Medulla oblongata (tissue), 1 donor: ENCODE measurements at regions not wholly inside any gene's neighbourhood (a gene's known extent, or its start where the extent isn't known, plus 50 kb on each side); places are given as distances from the start of the nearest gene placed in this dataset.

Source experiments
- DNase-seq: peaks from one replicate; pipeline ENCODE4 v3.0.0-alpha.2; 2015; ENCODE audit errors: extremely low spot score

DNA sequence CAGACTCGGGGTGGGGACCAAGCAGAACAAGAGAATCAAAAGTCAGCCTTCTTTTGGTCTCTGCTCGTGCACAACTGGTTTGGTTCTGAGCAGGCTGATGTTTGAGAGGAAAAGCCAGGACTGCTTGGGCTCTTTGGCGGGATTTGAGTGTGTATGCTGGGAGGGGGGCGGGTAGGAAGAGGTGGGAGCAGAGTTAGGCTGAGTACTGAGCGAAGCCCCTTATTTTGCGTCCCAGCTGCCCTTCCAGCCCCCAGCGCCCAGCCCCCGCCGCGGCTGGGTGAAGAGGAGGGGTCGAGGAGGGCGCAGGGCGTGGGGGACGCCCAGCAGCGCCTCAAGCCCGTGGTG lies 153.5 kb upstream of the GOLIM4 start:
- DNase-seq = peak; percentile 7

DNA sequence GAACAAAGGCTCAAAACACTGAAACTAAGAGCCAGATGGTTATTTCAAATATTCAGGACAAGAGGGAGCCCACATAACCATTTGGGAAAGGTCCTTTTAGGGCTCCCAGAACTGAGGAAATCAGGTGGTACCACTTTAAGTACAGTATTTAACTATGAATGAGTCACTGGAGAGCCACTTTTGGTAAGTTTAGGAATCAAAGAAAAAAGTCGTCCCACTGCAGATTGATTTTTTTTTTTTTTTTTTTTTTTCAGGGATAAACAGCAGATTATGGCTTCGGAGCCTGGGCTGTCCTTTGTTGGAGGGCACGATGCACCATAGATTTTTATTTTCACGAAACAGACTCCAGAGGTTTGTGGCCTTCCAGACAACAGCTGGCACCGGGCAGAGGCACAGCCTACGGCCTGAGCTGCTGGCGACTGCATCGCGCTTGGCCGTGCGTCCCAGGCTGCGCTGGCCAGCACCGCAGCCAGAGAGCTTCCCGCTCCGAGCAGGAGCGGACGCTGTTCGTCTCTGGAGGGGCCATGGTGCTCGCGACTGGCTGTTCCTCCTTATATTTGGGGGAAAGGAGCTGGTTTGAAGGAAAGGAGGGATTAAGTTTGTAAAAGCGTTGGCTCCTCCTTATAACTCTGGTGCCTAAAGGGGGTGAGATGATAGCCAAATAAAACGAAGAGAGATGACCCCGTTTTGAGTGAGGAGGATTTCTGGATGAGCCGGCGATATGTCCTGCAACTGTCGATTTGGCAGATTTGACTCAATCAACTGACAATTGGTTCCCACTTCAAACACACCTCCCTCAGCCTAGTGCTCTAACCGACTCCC lies 152.9 kb upstream of the GOLIM4 start:
- DNase-seq = no peak

DNA sequence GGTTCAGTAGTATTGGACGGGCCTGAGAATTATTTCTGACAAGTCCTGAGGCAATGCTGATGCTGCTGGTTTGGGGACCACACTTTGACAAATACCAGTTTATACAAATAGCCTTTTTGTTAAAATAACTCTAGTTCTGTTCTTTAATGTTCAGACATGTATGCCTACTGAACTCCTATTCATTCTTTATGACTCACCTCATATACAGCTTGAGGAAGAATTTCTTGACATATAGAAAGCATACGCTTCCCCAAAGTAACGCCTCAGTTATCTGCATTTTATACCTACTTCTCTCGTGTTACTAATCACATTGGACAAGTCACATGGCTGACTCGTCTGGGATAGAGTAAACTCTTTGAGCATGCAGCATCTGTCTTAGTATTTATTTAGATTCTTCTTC lies 145.4 kb upstream of the GOLIM4 start:
- no peak for DNase-seq

DNA sequence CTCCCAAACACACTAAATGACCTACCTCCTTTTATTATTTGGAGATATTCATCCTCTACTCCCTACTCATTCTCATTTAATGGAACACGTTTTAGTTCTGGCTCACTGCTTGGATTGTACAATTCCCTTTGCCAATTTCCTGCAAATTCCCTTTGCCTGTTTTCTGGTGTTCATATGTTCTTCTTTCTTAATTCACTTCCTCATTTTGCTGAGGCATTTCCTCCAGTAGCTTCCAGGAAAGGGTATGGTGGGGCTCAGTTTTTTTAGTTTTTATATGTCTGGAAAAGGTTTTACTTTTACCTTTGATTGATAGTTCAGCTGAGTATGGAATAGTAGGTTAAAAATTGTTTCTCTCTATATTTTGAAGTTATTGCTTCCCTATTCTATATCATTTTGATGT lies 143.6 kb upstream of the GOLIM4 start:
- DNase-seq = no peak

DNA sequence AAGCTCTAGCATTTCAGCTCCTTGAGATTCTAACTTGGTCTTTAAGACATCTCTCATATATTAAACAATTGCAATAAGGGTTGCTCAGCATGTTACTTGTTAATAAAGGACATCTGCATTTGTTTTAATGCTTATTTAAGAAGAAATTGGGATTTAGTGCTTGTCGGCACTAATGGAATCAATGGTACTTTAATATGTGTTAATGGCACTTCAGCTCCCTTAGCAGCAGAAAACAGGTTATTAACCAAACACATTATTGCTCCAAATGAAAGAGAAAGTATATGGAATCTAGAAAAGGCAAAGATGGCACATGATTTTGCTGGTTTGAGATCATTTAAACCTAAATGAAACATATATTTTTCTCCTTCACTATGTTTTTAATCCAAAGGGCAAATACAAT lies 137.3 kb upstream of the GOLIM4 start:
- DNase-seq = no peak

DNA sequence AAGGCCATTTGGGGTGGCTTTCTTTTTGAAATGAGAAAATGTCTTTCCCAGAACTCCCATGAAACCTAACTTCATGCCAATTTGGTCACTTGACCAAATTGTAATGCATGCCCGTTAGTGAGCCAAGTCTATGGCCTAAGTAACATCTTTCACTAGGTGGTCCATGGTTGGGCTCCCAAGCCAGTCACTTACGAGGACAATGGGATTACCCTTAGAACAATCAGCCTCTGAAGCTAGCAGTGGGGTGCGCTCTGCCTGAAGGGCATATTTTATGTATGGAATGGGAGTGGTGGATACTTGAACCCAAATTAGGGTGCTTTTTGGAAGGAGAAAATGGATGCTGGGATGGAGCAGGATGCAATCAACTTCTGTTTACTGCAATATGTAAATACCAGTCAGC lies 127.4 kb upstream of the GOLIM4 start:
- DNase-seq = no peak

DNA sequence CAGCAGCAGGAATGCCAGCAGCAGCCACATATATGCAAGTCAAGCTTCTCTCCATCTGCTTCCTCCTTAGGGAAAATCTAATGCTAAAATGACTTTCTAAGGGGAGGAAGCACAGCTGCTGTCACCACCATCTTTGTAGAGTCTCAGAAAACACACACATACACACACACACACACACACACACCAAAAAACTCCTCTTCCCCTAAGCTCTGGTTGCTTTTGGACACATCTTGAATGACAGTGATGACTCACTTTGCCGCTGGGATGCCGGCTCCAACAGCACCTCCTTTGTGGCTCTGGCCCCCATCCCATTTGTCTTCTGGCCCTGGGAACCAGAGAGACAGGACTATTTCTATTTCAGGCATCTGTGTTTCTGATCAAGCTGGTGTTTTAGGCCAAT lies 124.8 kb upstream of the GOLIM4 start:
- DNase-seq = no peak

DNA sequence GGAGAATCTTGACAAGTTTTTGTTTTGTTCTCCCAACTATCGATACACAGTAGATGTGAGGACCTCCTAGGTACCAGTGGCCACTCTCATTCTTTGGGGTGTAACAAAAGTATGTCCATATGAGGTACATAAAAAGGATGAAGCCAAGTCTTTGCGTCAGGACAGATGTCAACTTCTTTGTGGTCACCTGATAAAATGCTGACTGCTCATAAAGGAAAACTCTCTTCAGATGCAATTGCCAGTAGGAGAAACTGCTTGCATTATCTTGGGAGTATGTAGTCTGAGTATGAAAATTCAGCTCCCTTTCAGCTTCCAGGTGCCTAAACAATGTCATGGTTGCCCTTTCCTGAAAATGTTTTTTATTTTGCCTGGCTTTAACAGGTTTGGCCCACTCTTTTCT lies 123.8 kb upstream of the GOLIM4 start:
- DNase-seq = no peak

DNA sequence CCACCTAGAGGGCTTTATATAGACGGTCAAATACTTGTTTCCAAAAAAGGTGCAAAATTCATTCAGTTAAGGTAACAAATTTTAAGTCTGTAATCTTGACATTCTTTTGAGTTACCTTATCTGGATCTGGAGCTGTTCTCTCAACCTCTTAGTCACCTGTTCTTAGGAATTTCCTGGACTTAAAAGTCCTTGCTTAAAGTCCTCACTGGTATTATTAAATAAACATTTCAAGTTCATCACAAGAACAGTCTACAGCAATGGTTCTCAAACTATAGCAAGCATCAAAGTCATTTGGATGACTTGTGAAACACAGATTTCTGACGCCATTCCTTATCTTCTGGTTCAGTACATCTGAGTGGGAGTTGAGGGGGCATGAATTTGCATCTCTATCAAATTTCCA lies 122.9 kb upstream of the GOLIM4 start:
- no peak for DNase-seq

DNA sequence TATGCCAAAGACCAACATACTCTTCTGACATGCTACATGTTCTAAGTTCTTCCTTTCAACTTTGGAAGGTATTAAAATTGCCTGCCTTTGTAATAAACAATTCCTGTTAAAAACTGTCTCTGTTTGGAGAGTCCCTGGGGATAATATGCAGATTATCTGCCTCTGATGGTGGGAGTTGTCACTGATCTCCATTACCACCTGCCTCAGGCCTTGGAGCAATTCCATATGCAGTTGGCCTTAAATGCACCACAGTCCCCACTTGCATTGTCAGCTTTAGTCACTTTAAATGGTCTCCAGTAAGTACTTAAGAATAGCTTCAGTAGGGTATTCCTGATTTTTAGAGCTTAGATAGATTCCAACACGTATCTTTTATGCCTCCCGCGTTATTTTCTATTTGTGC lies 121.1 kb upstream of the GOLIM4 start:
- no peak for DNase-seq

DNA sequence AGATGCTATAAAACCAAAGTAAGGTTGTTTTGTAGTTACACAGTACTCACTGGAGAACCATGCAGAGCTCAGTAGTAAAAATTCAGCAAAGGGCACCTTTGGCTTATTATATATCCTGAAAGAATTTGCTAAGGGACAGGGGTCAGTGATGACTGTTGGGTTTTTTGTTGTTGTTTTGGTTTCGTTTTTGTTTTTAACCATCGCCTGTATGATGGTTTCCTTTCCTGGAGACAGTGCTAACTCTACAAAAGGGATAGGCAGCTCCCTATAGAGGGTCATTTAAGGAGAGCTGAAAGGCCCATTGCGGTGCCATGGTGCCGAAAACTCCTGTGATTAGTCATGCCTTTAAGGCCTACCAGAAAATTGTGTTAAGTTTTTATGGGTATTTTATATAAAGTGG lies 118.2 kb upstream of the GOLIM4 start:
- DNase-seq = no peak

DNA sequence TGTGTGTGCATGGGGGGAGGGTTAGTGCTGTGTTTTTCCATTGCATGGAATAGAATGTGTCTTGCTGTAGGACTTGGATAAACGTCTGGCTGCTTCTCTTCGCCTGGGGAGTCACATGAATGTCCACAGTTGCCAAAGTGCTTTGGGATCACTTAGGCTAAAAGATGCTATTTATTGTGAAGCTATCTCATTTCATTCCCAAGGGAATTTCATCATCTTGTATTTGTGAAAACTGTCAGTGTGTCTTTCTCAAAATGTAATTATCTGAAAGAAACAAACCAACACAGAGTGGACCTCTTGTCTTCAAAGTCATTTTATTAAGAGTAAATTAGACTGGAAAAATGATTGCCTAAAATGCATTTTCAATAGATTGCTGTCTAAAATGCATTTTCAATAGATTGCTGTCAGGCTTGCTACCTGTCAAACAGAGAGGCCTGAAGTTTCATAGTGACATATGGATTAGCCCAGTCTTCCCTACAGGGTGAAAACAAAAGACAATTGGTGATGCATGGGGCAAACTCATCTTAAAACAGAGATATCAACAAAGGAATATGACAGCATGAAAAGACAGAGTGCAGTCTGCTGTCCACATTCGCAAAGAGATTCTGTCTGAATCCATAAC lies 117.1 kb upstream of the GOLIM4 start:
- DNase-seq = no peak

DNA sequence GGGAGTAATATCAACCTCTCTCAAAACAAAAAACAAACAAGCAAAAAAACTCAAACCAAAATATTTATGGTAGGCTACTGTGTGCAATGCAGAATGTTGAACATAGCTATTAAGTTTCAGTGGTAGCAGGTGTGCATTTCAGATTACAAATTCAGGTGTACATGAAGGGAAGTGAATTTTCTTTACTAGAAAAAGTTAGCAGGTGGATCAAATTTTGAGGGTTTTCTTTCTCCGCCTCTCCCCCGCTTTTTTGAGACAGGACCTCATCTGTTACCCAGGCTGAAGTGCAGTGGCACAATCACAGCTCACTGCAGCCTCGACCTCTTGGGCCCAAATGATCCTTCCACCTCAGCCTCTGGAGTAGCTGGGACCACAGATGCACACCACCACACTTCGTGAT lies 109.7 kb upstream of the GOLIM4 start:
- DNase-seq = no peak

DNA sequence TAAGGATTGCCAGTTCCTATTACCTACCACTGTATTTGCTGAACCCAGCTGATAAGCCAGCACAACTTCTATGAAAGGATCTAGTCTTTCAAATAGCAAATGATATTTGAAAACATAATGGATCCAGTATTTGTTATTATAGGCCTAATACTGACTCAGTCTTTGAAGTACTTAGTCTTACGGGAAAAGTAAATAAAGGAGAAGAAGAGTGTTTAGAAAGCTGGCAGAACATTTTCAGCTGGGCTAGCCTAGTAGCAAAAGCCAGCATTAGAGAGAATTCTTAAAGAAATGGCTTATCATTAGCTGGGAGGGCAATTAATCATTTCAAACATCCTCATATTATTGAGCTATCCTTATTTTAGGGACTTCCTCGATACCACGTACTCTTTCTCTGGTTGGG lies 101.4 kb upstream of the GOLIM4 start:
- DNase-seq = no peak

DNA sequence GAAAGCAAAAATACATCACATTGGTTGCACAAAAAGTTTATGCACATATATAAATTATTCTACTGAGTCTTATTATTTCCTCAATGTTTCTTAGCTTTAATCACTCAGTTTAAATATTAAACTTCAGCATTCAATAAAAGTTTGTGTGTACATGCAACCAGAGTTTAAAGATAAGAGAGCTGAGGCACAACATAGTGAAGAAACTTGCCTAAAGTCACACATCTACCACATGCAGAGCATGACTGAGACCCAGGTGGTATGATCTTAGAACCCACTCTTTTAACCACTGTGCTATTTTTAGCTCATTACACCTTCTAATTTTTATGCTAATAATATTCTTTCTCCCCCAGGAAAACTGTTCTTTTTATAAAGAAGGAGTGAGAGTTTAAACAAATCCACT lies 96.1 kb upstream of the GOLIM4 start:
- no peak for DNase-seq

DNA sequence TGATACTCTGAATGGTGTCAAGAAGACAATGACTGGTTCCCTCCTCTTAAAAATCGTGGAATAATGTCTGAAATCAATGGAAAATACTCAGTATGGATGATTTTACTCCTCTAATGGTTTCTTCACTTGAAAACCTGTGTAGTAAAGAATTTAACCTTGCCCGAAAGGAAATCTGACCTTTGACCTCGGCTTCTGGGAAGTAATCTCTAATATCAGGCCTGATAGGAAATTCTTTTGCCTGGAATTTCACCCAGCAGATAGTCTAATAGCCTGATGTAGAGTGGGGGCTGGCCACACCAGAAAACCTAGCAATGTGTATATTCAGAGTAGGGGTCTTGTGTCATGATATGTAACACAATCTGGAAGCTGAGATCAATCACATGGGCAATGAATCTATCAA lies 91.5 kb upstream of the GOLIM4 start:
- no peak for DNase-seq

DNA sequence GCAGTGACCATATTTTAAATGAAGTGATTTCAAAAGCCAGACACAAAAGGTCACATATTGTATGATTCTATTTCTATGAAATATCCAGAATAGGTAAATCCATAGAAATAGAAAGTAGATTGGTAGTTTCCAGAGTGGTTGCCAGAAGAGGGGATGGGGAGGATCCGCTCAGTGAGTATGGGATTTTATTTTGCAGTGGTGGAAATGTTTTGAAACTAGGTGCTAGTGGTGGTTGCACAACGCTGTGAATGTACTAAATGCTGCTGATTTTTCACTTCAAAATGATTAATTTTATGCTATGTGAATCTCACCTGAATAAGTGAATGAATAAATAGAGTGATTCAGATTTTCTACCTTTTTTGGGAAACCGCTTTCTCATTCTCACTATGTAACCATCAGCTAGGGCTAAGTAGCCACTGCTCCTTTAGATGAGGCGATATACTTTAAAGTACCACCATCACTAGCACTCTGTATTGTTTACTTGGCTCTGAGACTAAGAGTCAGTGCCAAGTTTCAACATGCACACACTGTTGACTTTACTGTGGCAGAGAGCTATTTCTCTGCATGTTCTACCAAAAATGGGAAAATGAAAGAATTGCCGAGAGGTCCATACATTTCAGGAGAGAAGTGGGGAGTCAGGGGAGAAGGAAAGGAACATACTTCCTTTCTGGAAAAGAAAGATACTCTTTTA lies 90.7 kb upstream of the GOLIM4 start:
- DNase-seq = no peak

DNA sequence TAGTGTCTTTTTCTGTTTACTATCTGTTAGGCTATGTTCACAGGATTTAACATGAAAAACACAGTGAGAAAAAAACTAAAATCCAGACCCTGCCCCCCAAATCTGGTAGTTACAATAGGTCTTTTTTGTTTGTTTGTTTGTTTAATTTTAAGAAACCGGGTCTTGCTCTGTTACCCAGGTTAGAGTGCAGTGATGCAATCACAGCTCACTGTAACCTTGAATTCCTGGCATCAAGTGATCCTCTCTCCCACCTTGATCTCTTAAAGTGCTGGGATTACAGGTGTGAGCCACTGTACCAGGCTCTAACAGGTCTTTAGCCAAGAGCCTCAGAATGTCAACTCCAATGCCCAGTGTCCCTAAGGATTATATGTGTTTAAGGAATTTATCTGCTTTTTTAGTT lies 88.0 kb upstream of the GOLIM4 start:
- DNase-seq = no peak

DNA sequence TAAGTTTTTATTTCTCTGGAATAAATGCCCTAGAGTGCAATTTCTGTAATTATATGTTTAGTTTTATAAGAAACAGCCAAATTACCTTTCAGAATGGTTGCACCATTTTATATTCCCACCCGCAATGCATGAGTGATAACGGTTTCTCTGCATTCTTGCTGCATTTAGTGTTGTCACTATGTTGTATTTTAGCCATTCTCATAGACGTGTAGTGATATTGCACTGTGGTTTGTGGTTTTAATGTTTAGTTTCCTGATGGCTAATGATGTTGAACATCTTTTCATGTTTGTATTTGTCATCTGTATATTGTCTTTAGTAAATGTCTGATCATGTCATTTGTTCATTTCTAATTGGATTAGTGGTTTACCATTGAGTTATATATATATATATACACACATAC lies 73.0 kb upstream of the GOLIM4 start:
- DNase-seq = no peak

DNA sequence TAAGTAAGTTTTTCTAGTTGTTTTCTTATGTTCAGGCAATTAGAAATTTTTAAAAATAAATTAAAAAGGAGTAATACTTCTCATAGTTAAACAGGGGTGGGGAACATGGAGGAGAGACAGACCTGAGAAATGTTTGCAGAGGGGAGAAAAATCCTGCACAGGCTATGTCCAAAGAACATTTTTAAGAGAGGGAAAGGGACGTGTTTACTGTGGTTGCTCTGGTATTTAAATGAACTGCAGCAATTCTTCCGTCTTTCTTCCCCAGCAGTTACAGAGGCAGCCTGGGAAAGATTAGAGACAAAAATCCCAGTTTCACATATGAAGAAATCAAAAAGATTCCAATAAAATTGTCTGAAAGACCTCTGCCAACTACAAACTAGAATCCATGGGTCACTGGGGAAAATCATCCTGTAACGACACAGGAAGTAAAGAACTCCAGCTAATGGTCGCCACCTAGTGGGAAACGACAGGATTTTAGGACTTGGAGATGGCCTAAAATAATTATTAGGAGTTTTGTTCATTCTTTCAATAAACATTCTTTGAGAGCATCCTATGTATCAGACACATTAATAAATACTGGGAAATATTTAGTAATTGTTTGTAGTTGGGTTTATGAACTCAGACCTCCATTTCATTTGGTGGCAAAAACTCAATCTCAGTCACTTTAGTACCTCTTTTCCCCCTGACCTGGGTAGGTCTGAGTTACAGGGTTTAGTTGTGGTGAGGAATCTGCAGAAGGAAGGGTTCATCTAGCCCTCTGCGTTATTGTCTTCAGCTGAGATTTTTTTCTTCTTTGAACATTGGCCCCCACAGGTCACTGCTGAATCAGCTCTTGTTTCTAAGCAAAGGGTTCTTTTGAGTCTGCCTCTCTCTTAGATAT lies 69.9 kb upstream of the GOLIM4 start:
- DNase-seq = peak; percentile 95

DNA sequence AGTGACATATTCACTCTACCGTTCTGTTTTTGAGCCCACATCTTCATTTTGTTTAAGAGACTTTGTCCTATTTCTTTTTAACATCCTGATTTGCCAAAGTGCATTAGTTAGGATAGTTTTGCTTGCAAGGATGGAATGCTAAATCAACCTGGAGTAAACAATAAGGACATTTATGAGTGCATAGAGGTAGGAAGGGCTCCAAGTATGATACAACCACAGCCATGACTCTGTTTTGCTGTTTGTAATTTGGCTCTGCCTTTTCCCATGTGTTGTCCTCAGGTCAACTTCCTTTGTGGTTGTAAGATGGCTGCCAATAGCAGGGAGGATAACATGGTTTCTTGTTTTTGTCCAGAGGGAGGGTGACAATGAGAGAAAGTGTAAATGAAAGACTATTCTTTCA lies 66.4 kb upstream of the GOLIM4 start:
- DNase-seq = no peak

DNA sequence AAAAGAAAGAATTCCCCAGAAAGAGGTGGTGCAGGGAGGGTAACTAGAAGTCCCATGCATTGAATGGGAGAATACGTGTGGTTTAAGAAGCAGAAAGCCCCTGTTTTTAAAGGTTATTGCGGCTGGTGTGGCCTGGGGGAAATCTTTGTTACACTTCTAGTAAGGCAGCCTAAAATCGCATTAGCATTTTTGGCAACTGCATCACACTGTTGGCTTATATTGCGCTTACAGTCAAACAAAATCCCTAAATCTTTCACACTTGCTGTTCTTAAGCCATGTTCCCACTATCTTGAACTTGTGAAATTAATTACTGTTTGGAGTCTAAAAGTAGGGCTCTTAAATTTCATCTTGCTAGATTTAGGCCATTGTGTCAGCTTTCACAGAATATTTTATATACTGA lies 66.0 kb upstream of the GOLIM4 start:
- DNase-seq = peak; percentile 12
